DND-41 (cell line): ENCODE measurements at regions not wholly inside any gene's neighbourhood (a gene's known extent, or its start where the extent isn't known, plus 50 kb on each side); places are given as distances from the start of the nearest gene placed in this dataset.

Source experiments
- ATAC-seq: fragments of 200-7000 bp; cut with Tn5 transposase; 3 replicates; pipeline ENCODE4 v1.9.1; 2021; ENCODE audit warnings: low read depth; ENCODE audit not compliant: insufficient read depth
- DNase-seq: peaks from one replicate; pipeline ENCODE4 v3.0.0-alpha.2; 2020
- H2AFZ ChIP-seq: 2 replicates; pipeline ENCODE4 v1.6.0; 2012; ENCODE audit warnings: low read depth, low read length
- H3K27ac ChIP-seq: 2 replicates; pipeline ENCODE4 v1.5.1; 2012; ENCODE audit warnings: low read length, inconsistent platforms
- H3K27me3 ChIP-seq: fragments of 200-600 bp; sonication (generic); 2 replicates; pipeline ENCODE4 v1.6.0; 2012; ENCODE audit warnings: low read length, mild to moderate bottlenecking, inconsistent platforms; ENCODE audit not compliant: insufficient read depth, poor library complexity
- H3K36me3 ChIP-seq: 2 replicates; pipeline ENCODE4 v1.5.1; 2012; ENCODE audit warnings: low read length, inconsistent platforms; ENCODE audit not compliant: insufficient read depth
- H3K4me1 ChIP-seq: 2 replicates; pipeline ENCODE4 v1.5.1; 2012; ENCODE audit warnings: mild to moderate bottlenecking, low read length; ENCODE audit not compliant: insufficient read depth
- H3K4me2 ChIP-seq: 2 replicates; pipeline ENCODE4 v1.6.0; 2012; ENCODE audit warnings: mild to moderate bottlenecking, moderate library complexity, low read length, inconsistent platforms; ENCODE audit not compliant: insufficient read depth
- H3K4me3 ChIP-seq, 2 experiments: fragments of 200-600 bp in 1 of 2; shearing (Covaris generic) in 1 of 2; 2 replicates each; pipeline ENCODE4 v1.5.1; 2012 to 2016; ENCODE audit warnings: inconsistent platforms in 2 of 2, low read length in 2 of 2, mild to moderate bottlenecking in 2 of 2, low read depth in 1 of 2, moderate library complexity in 1 of 2
- H3K79me2 ChIP-seq: 2 replicates; pipeline ENCODE4 v1.6.0; 2012; ENCODE audit warnings: low read length, inconsistent platforms; ENCODE audit not compliant: insufficient read depth
- H3K9ac ChIP-seq: 2 replicates; pipeline ENCODE4 v1.6.0; 2012; ENCODE audit warnings: low read depth, mild to moderate bottlenecking, inconsistent platforms, low read length, moderate library complexity
- H3K9me3 ChIP-seq: 2 replicates; pipeline ENCODE4 v1.5.1; 2012; ENCODE audit warnings: low read length, moderate library complexity, mild to moderate bottlenecking, inconsistent platforms; ENCODE audit not compliant: insufficient read depth, severe bottlenecking
- H4K20me1 ChIP-seq: 2 replicates; pipeline ENCODE4 v1.6.0; 2012; ENCODE audit warnings: low read length; ENCODE audit not compliant: insufficient read depth
- EZH2 ChIP-seq: IDR thresholded peaks from 3 replicates; pipeline ENCODE4 v1.6.1; 2012; ENCODE audit warnings: borderline replicate concordance, low read depth, mild to moderate bottlenecking, moderate library complexity, low read length, inconsistent platforms; ENCODE audit not compliant: severe bottlenecking
- TF ChIP-seq, protein P1 (sequence below): IDR thresholded peaks from 2 replicates; pipeline ENCODE4 v1.5.1; 2012; ENCODE audit warnings: borderline replicate concordance, low read length, moderate library complexity, mild to moderate bottlenecking; ENCODE audit not compliant: poor library complexity, severe bottlenecking; ENCODE audit errors: extremely low read depth

DNA sequence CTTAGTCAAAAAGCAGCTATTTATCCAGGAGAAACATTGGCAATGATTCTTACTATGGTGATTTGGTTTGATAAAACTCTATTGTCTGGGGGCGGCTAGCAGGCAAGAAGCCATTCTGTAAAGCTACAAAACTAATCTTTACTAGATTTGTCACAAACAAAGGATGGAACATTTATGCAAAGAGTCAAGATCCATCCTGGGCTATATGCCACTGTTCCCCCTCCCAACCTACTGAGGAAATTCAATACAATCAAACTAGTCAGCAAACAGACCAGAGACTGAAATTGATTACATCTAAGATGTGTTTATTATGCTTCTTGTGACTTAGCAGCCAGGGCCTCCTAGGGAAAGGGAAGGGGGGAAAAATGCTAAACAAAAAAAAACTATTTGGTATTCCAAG lies 397.6 kb downstream of the GPAM start:
- Histone ChIP-seq H3K9me3 (no peaks in the 10 kb centered on the region), H3K27me3 (no peaks in the 10 kb centered on the region), H3K9ac (no peak overlapping the region), H2AFZ (no peak overlapping the region), H4K20me1 (no peaks in the 10 kb centered on the region), H3K4me1 (no peaks in the 10 kb centered on the region), H3K27ac (no peak overlapping the region), H3K4me2 (no peak overlapping the region), H3K36me3 (no peaks in the 10 kb centered on the region), H3K79me2 (no peaks in the 10 kb centered on the region), H3K4me3 (no peak overlapping the region)
- no peak for TF ChIP-seq EZH2
- TF ChIP-seq, protein P1, sequence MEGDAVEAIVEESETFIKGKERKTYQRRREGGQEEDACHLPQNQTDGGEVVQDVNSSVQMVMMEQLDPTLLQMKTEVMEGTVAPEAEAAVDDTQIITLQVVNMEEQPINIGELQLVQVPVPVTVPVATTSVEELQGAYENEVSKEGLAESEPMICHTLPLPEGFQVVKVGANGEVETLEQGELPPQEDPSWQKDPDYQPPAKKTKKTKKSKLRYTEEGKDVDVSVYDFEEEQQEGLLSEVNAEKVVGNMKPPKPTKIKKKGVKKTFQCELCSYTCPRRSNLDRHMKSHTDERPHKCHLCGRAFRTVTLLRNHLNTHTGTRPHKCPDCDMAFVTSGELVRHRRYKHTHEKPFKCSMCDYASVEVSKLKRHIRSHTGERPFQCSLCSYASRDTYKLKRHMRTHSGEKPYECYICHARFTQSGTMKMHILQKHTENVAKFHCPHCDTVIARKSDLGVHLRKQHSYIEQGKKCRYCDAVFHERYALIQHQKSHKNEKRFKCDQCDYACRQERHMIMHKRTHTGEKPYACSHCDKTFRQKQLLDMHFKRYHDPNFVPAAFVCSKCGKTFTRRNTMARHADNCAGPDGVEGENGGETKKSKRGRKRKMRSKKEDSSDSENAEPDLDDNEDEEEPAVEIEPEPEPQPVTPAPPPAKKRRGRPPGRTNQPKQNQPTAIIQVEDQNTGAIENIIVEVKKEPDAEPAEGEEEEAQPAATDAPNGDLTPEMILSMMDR = no peak
- no peak for DNase-seq
- ATAC-seq = no peak

DNA sequence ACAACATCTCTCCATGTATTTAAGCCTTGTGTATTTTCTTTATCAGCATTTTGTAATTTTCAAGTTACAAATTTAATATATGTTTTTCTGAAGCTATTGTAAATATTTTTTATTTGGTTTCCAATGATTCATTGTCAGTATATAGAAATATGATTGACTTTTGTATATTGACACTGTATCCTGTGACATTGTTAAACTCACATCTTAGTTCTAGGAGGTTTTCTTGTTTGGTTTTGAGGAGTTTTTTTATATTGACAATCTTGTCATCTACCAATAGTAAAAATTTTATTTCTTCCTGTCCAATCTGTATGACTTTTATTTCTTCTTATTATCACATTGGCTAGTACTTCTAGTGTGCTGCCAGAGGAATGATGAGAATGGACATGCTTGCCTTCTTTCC lies 393.7 kb downstream of the GPAM start:
- Histone ChIP-seq H3K9ac (no peak overlapping the region), H2AFZ (no peak overlapping the region), H3K9me3 (no peaks in the 10 kb centered on the region), H3K27me3 (no peaks in the 10 kb centered on the region), H3K4me1 (no peaks in the 10 kb centered on the region), H3K4me3 (no peak overlapping the region), H3K27ac (no peak overlapping the region), H3K4me2 (no peak overlapping the region), H3K36me3 (no peaks in the 10 kb centered on the region), H3K79me2 (no peaks in the 10 kb centered on the region), H4K20me1 (no peaks in the 10 kb centered on the region)
- TF ChIP-seq EZH2 = no peak
- TF ChIP-seq, protein P1 = no peak
- ATAC-seq (no peak), DNase-seq (no peak)

DNA sequence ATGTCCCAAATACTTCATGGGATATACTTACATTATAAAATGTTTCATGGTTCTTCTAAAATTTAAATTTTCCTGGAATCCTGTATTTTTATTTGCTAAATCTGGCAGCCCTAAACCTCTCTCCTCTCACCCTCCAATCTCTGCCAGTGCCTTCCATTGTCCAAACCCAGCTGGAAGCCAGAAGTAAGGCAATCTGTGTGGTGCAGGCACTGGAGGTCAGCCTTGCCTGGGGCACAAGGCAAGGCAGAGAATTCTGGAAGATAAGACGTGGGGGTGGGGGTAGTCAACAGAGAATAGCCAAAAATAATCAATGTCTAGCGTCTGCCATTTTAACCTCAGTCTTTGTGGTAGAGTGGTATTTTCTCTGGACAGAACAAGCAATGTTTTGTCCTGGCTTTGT lies 381.7 kb downstream of the GPAM start:
- DNase-seq (no peak), ATAC-seq (no peak)
- Histone ChIP-seq H3K9me3 (no peaks in the 10 kb centered on the region), H3K4me3 (no peak overlapping the region), H3K4me2 (no peak overlapping the region), H3K36me3 (no peaks in the 10 kb centered on the region), H3K27ac (no peak overlapping the region), H2AFZ (no peak overlapping the region), H3K27me3 (no peaks in the 10 kb centered on the region), H3K9ac (no peak overlapping the region), H3K79me2 (no peaks in the 10 kb centered on the region), H3K4me1 (no peaks in the 10 kb centered on the region), H4K20me1 (no peaks in the 10 kb centered on the region)
- TF ChIP-seq EZH2 = no peak

DNA sequence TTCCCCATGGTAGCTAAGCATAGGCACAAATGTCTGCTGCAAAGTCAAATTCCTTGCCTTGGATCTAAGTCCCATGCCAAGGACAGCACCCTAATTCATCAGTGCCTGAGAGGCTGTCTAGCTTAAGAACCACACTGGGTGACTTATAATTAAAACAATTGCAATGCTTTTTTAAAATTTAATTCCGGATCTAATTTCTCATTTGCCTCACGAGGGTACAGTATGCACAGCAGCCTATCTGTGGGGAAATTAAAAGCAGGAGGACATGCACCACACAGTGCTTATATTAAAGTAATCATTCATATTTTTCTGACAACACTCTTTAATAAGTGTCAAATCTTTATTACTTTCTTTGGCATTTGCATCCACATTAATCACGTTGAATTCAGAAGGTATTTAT lies 378.8 kb downstream of the GPAM start:
- H3K9me3 ChIP-seq = no peaks in the 10 kb centered on the region
- no peaks in the 10 kb centered on the region for H3K79me2 ChIP-seq
- H3K27me3 ChIP-seq = no peaks in the 10 kb centered on the region
- no peak for TF ChIP-seq EZH2
- TF ChIP-seq, protein P1 = no peak
- no peak overlapping the region for H3K4me2 ChIP-seq
- no peak overlapping the region for H3K4me3 ChIP-seq
- no peaks in the 10 kb centered on the region for H3K36me3 ChIP-seq
- DNase-seq (no peak), ATAC-seq (no peak)
- H2AFZ ChIP-seq = no peak overlapping the region
- H4K20me1 ChIP-seq = no peaks in the 10 kb centered on the region
- no peak overlapping the region for H3K9ac ChIP-seq
- no peak overlapping the region for H3K27ac ChIP-seq
- H3K4me1 ChIP-seq = no peaks in the 10 kb centered on the region
